IPS DF 19.7 (cell line): ENCODE measurements at regions not wholly inside any gene's neighbourhood (a gene's known extent, or its start where the extent isn't known, plus 50 kb on each side); places are given as distances from the start of the nearest gene placed in this dataset.
A peak's percentile ranks its signal among the peaks of the same experiment; 100 is the strongest.
"Not testable (repeated sequence)": the region's sequence is repeated elsewhere in the genome, so short reads cannot be mapped to it uniquely, and the experiment has no call there.

ENCODE experiments used
- DNase-seq: peaks from one replicate; pipeline ENCODE4 v3.0.0-alpha.2; 2013; ENCODE audit warnings: low read depth, low spot score

DNA sequence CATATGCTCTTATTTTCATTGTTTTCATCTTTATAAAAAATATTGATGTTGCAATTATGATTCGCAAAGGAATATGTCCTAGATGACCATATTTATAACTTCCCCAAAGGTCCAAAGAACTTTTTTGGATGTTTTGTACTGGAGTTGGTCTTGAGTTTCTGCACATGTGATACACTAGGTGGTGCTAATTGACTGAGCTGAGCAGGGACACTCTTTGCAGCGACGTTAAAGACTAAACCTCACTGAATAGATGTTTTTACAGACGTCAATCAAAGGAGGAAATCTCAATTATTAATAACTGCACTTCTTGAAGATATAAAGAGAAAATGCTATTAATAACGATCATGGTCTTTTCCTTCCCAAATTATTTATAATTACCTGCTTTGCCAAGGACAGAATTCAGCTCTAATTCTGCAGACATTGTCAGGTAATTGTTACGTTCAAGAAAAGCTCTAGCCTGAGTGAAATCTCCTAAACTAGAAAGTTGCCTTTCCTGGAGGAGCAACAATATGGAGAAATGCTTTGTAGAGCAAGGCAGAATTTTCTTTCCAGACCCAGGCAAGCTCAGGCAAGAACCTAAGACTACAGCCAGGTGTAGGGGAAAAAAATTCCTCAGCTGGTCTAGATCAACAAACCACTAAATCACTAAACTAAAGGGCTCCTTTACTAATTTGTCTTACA, 119.3 kb upstream of the RBBP8 start:
- no peak for DNase-seq

DNA sequence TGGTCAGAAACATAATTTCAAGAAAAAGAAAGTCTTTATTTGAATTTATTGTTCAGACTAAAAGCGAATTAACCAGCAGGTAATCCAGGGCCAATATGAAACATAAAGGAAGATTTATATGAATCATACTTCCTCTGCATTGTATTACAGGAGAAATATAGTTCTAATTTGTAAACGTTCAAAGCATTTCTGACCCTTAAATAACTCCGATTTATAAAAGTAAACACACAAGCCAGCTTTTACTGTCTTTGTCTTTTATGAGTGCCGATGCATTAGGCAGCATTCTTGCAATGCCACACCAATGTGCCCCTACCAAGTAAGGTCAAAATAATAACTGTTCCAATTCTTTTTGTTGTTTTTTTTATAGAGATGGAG, 118.8 kb upstream of the RBBP8 start:
- DNase-seq = no peak

DNA sequence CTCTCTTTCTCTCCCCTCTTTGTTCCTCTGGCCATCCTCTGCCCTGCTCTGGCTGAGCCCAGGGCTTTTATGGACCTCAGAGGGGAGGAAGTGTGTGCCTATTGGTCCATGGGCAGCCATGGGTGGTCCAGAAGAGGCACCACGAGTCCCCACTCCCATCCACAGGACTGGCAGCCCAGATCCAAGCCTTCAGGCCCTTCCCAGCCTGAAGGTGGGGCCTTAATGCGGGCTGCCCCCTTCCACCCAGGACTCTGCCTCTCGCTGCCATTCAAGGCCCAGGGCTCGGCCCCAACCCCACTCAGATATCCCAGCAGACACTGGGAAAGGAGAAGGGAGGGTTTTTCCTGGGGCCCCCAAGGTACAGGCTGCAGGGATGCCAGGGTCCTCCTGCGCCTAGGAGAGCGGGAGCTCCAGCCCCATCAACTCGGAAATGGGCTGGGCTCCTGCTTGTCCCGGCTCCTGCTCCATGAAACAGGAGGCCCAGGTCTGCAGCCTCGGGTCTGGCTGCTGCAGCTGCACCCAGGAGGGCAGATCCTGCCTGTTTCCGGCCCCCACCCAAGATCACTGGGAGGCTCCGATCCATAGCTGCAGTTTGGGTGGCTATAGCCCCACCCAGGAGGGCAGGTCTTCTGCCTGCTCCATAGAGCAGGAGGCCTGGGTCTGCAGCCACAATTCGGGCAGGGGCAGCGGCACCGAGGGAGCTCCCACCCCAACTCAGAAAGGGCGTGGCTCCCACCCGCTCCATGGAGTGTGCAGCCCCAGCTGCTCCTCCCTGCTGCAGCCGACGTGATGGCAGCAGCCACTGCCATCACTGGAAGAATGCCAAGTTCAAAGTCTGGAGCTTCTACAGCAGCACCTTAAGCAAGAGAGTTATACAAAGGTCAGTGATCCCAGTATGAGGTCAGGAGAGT, 116.6 kb upstream of the RBBP8 start:
- no peak for DNase-seq

DNA sequence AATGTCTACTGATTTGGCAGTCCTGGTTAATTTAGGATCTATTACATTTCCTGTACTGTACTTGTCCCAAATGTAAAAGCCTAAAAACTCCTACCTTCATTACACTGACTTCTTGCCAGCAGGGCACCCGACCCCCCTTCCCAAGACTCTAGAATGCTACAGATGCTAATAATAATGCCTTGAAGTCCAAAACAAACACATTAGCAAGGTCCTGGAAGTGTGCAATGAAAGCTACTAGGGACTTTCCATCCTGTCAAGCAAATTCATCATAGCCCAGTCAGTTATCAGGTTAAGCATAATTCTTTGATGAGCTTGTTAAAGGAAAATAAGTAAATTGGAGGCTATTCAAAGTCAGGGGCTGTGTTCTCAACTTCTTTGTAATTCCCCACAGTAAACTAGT, 115.3 kb upstream of the RBBP8 start:
- DNase-seq = no peak

DNA sequence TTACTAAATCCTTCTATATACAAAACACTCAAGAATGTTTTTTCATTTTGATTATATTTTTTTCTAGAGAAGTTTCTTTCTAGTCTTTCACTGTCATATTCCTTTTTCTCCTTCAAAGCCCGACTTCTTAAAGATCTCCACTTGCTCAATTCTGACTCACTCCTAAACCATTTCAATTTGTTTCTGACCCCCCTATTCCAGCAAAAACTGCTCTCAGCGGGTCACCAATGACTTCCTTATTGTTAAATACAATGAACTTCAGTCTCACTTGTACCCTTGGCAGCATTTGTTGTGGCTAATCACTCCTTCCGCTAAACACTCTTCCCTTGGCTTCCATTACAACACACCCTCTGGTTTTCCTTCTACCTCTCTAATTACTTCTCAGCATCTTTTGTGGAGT, 111.1 kb upstream of the RBBP8 start:
- peak; percentile 93 for DNase-seq

DNA sequence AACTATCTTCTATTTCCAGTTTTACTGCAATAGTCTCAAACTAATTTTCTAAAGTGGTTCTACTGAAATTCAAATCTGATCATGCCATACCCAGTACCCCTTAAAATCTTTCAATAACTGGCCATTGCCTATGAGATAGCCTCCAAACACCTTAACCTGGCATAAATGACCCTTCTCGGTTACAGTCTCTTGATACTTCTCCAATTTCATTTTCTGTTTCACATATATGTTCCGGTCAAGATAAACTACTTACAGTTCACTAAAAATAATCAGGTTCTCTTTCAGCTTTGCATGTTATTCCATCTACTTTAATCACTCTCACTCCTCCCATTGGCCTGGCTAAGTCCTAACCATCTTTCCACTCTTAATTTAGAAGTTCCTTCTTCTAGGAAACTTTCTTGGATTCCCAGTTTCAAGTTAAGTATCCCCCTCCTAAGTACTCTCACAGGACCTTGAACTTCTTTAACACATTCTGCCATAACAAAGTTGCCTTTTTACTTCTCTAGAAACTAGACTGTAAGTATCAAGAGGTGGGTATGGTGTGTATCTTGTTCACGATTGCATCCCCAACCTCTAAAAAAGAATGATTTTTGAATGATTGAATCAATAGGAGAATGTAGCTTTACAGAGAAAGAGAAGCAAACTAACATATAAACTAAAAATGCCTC, 110.2 kb upstream of the RBBP8 start:
- no peak for DNase-seq

DNA sequence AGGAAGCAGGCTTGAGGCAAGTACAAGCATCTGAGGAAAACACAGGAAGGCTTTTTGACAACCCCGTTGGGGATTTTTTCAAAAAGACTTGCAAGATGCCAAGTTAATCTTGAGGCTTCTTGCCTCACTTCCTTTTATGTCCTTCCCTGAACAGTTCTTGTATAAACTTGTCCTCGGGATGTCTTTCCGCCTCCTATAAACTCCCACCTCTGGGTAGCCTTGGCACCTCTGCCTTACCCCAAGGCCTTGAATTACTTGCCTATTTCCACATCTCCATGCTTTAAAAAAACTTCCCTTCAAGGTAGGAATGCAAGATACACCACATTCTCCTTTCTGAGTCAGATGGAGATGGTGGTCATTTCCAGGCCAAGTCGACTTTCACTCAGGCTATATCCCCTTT, 106.4 kb upstream of the RBBP8 start:
- DNase-seq = no peak

DNA sequence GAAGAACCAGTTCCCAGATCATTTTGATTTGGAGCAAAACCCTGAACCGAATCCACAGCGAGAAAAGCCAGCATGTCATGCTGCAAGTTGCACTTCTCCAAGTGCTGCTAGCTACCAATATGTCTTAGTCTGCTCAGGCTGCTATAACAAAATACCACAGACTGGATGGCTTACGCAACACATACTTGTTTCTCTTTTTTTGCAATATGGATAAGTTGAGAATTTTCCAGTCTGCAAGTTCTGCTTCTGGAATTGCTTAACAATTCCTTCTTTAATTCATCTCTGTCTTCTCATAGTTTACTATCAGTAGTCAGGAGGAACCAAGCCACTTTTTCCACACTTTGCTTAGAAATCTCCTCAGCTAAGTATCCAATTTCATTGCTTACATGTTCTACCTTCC, 105.9 kb upstream of the RBBP8 start:
- DNase-seq = no peak

DNA sequence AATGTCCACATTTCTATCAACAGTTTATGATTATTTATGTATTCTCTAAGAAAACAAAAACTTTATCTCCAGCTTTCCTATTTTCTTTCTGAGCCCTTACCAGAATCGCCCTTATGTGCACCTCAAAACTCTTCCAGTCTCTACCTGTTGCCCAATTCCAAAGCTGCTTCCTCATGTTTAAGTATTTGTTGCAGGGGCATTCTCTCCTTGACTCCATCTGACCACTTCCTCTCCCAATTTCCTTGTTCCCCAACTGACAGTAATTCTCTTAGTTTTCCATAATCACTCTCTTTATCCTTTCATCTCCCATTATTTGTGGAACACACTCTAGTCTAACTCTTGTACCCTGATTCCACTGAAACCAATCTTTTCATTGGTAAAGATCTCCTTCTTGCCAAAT, 105.4 kb upstream of the RBBP8 start:
- DNase-seq = no peak

DNA sequence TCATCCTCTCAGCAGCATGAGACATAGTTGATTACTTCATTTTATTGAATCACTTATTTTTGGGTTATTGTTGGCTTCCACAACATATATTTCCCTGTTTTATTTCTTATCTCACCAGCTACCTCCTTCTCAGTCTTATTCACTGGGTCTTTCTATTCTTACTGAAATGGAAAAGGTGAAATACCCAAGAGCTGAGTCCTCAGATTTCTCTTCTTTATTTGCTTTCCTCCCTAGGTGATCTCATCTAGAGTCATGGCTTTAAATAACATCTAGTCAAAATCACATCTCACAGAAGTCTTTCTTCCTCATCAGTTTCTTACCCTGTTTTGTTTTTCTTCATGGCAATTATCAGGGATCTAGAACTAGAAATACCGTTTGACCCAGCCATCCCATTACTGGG, 105.0 kb upstream of the RBBP8 start:
- no peak for DNase-seq

DNA sequence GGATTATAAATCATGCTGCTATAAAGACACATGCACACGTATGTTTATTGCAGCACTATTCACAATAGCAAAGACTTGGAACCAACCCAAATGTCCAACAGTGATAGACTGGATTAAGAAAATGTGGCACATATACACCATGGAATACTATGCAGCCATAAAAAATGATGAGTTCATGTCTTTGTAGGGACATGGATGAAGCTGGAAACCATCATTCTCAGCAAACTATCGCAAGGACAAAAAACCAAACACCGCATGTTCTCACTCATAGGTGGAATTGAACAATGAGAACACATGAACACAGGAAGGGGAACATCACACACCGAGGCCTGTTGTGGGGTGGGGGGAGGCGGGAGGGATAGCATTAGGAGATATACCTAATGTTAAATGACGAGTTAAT, 104.5 kb upstream of the RBBP8 start:
- DNase-seq = not testable (repeated sequence)

DNA sequence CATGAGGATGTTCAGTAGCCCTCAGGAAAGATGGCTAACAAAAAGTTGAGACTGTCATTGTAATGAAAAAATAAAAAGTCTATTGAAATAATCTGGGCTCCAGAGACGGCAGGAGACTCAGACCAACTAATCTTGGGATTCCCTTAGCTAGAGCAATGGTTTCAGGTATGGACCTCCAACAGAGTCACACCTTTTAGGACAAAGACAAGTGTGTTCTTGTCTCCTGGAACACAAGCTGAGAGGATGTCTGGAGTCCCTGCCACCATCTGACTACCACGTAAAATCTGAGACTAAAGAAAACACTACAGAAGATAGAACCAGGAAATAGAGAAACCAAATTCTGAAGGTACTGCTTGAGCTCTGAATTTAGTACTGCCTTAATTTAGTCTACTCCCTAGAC, 103.3 kb upstream of the RBBP8 start:
- DNase-seq = no peak

DNA sequence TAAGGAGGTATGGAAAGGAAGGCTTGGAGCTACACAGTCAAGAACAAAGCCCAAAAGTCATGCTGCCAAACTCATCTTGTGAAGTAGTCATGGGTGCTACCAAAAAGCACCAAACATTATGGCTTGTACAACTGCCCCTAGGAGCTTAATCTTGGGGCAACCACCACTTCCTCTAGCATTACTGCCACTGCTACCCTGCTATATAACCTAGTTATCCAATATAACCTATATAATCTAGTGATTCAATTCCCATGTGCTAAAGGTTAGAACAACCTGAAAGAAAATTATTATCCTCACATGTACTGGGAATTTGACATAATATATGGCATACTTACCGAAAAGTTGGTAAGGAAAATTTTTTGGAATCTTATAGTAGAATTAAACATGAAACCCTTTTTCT, 102.6 kb upstream of the RBBP8 start:
- DNase-seq = no peak

DNA sequence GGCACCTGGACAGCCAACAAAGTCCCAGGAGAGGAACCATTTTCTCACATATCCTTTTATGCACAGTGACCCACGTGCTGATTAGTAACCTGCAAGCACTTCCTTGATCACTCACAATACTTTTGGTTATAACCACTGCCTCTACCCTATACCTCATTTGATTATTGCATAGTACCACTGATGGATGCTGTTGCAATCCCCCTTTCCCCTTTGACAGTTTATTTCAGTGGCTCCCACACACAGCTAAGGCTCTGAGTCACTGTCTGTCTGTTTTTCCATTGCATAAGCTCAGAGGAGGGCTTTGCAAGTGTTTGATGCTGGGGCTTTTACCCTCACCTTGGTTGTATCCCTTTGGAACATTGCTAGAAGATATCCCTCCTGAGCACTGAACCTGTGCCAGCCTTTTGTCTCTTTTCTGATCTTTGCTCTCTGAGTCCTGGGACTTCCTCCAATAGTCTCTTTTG, 101.7 kb upstream of the RBBP8 start:
- no peak for DNase-seq

DNA sequence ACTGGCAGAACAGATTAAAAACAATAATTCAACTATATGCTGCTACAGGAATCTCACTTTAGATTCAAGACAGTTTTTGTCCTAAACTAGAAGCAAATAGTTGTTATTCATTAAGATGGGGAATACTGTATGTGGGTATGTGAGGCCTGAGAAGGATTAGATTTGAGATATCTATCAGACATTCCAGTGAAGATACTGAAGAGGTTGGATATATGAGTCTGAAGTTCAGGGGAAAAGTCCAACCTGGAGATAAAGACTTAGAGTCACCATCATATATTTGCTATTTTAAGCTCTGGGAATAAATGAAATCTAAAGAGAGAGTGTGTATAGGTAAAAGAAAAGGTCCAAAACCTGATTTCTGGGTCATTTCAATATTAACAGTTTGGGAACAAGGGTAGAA, 96.2 kb upstream of the RBBP8 start:
- no peak for DNase-seq

DNA sequence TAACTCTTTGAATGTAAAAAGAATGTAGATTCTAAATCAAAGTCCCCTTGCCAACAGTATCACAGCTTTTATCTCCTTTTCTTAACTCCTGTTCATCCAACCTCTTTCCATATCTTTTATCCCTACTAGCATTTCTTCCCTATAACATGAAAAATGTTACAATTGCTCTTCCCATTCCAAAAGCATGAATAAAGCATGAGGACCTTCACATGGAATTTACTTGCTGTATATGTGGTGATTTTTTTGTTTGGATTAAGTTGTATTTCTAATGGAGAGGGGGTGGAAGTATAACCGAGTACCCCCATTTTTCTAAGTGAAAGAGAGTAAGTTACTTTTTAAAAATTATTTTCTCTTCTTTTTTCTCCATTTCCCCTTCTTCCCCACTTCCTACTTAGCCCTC, 94.9 kb upstream of the RBBP8 start:
- no peak for DNase-seq

DNA sequence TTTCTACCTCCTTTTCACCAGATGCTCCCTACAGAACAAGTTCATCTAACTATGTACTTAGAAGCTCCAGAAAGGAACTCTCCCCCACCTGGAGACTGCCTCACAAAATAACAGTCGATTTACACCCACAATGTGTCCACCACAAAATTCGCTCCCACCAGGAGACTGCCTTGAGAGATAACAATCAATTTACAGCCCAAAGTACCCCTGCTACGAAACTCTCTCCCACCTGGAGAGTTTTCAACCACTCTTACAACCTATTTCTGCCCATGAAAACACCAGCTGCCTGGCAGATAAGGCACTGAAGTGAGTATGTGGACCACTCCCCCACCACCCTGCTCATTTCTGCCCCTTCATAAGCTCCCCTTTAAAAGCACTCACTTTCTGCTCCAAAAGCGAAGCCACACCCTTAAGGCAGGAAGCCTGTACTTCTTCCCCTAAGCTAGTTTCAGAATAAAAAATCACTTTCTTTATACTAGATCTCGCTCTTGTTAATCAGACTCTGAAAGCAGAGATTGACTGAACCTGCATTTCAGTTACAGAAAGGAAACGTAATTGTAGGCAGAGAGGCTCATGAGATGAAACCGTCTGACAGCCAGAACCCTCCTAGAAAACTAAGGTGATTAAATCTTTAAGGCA, 94.4 kb upstream of the RBBP8 start:
- DNase-seq = no peak

DNA sequence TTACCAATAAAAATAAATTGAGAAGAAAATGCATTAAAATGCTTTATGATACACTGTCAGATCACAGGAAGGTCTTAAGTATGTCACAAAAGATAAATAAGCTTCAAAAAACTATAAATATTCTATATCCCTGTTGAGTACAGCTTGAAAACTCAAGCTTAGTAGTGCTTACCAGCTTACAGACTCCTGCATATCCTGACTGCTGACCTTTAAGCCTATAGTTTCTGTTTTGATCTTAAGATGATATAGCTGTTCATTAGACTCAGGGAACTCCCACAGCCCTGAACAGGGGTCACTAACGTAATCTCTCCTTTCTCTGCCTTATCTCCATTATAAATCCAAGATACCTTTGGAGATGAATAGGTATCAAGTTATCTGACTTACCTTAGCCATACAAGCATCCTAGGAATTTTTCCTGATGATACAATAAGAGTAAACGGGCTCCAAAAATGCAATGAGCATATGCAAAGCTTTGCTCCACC, 93.7 kb upstream of the RBBP8 start:
- DNase-seq = no peak

DNA sequence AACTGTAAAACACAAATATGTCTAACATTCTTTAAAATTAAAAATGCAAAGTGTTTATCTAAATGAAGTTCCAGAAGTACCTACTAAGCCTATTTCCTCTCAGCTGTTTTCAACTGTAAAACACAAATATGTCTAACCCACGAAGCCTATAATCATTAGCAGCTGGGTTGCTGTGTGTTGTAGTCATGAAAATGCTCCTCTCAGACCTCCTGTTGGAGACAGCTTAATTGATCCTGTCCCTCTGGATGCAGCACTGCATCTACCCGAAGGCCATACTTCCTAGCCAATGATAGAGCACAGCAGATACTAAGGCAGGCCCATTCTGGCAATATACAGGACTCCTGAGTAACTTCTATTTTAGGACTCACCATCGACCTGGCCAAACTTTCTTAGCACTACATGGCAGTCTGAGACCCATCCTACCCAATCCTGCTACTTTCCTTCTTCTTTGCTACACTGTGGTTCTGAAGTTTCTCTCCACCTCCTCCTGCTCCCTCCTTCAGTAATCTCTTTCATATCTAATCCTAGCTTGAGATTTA, 92.5 kb upstream of the RBBP8 start:
- no peak for DNase-seq

DNA sequence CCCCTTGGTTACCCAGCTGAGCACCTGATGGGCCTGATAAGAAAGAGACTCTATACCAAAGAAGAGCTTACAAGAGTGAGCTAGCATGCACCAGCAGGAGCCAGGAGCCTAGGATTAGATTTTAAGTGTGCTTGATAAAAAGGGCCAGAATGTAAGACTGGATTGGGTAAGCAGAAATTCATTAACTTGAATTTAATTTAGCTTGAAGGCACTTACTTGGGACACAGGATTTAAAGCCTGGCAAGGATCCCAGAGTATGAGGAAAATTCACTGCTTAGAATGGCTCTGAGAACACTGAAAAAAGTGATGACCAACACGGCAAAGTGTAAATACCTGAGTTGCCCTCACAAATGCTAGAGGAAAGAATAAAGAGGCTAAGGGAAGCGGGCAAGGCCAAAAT, 91.3 kb upstream of the RBBP8 start:
- DNase-seq = no peak

DNA sequence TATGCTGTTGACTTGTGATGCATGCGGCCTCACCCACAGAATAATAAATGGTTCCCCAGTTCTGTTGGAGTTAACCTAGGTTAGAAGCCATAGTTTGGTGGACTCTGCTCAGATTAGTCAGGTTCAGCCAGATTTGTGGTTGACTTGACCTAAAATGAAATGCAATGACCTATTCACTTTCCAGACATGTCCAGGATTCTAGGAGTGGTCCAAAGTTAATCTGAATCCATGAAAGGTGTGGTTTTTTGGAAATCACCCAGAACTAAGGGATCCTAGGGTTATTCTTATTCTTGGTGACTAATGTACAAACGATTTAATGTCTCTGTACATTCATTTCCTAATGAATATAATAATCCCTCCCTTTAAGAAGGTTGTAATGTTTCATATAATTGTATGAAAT, 88.9 kb upstream of the RBBP8 start:
- DNase-seq = no peak

DNA sequence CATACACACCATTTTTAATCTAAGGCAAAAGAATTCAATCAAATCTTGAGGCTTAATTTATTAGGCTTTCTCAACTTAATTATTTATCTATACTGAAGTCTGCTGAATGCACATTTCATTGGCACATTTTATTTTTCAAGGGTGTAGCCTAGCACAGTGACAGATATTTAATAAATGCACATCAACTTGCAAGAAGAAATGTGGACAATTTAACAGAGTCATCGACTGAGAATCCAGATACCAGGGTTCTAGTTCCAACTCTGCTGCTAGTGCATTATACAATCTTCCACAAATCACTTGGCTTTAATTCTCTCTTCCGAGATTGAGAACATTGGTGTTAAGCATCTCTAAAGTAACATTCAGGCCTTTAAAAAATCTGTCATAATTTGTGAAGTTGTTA, 88.5 kb upstream of the RBBP8 start:
- DNase-seq = no peak
